ENCODE measurements at regions not wholly inside any gene's neighbourhood (a gene's known extent, or its start where the extent isn't known, plus 50 kb on each side); places are given as distances from the start of the nearest gene placed in this dataset.
"Not testable (repeated sequence)": the region's sequence is repeated elsewhere in the genome, so short reads cannot be mapped to it uniquely, and the experiment has no call there.

- H3K27ac ChIP-seq (ENCODE audit: low read depth in 2 of 2, low read length in 2 of 2): no peak overlapping the region
- no peaks in the 10 kb centered on the region for H3K9me3 ChIP-seq (ENCODE audit: control insufficient read depth in 2 of 3, insufficient read depth in 1 of 3, low read length in 3 of 3)
- H3K4me1 ChIP-seq (ENCODE audit: control insufficient read depth in 2 of 3, insufficient read depth in 2 of 3, low read depth in 1 of 3, low read length in 3 of 3): no peaks in the 10 kb centered on the region
- no peak overlapping the region for H3K9ac ChIP-seq (ENCODE audit: low read length in 3 of 3)
- H3K27me3 ChIP-seq (ENCODE audit: control insufficient read depth, insufficient read depth, low read length): no peaks in the 10 kb centered on the region
- H3K4me3 ChIP-seq (ENCODE audit: low read length in 3 of 3): no peak overlapping the region
- H3K36me3 ChIP-seq (ENCODE audit: control insufficient read depth in 2 of 3, insufficient read depth in 3 of 3, low read length in 3 of 3): no peaks in the 10 kb centered on the region
- TF ChIP-seq CTCF (IDR thresholded peaks at IDR 0.05; ENCODE audit: borderline replicate concordance, extremely low read depth, insufficient read depth): no peak
- no peak for DNase-seq
- intact Hi-C loops (cut with DNase I): no loop called here
- no peak for FAIRE-seq
These were observed 607.1 kb downstream of the ADCYAP1 start for GRCh38 chr18:1511619-1512311.

- H3K27me3 ChIP-seq (ENCODE audit: control insufficient read depth, insufficient read depth, low read length): no peaks in the 10 kb centered on the region
- no peak overlapping the region for H3K9ac ChIP-seq (ENCODE audit: low read length in 3 of 3)
- no peaks in the 10 kb centered on the region for H3K36me3 ChIP-seq (ENCODE audit: control insufficient read depth in 2 of 3, insufficient read depth in 3 of 3, low read length in 3 of 3)
- FAIRE-seq (no peak), DNase-seq (no peak)
- no peaks in the 10 kb centered on the region for H3K4me1 ChIP-seq (ENCODE audit: control insufficient read depth in 2 of 3, insufficient read depth in 2 of 3, low read depth in 1 of 3, low read length in 3 of 3)
- H3K4me3 ChIP-seq (ENCODE audit: low read length in 3 of 3): no peak overlapping the region
- intact Hi-C loops (cut with DNase I): no loop called here
- H3K9me3 ChIP-seq (ENCODE audit: control insufficient read depth in 2 of 3, insufficient read depth in 1 of 3, low read length in 3 of 3): no peaks in the 10 kb centered on the region
- H3K27ac ChIP-seq (ENCODE audit: low read depth in 2 of 2, low read length in 2 of 2): no peak overlapping the region
- TF ChIP-seq CTCF (IDR thresholded peaks at IDR 0.05; ENCODE audit: borderline replicate concordance, extremely low read depth, insufficient read depth): no peak
These were observed 608.8 kb downstream of the ADCYAP1 start for GRCh38 chr18:1513519-1513918.

GRCh38 chr18:1521588-1522248, 617.0 kb downstream of the ADCYAP1 start:
- intact Hi-C loops (cut with DNase I); H3K27ac ChIP-seq (ENCODE audit: low read depth in 2 of 2, low read length in 2 of 2); H3K4me3 ChIP-seq (ENCODE audit: low read length in 3 of 3); H3K27me3 ChIP-seq (ENCODE audit: control insufficient read depth, insufficient read depth, low read length); H3K9ac ChIP-seq (ENCODE audit: low read length in 3 of 3); H3K36me3 ChIP-seq (ENCODE audit: control insufficient read depth in 2 of 3, insufficient read depth in 3 of 3, low read length in 3 of 3); DNase-seq; H3K9me3 ChIP-seq (ENCODE audit: control insufficient read depth in 2 of 3, insufficient read depth in 1 of 3, low read length in 3 of 3); H3K4me1 ChIP-seq (ENCODE audit: control insufficient read depth in 2 of 3, insufficient read depth in 2 of 3, low read depth in 1 of 3, low read length in 3 of 3); FAIRE-seq: not testable (repeated sequence)

GRCh38 chr18:1522249-1522615, 617.6 kb downstream of the ADCYAP1 start:
- H3K27ac ChIP-seq (ENCODE audit: low read depth in 2 of 2, low read length in 2 of 2): no peak overlapping the region
- no peaks in the 10 kb centered on the region for H3K27me3 ChIP-seq (ENCODE audit: control insufficient read depth, insufficient read depth, low read length)
- H3K4me3 ChIP-seq (ENCODE audit: low read length in 3 of 3): no peak overlapping the region
- H3K9me3 ChIP-seq (ENCODE audit: control insufficient read depth in 2 of 3, insufficient read depth in 1 of 3, low read length in 3 of 3): peaks cover 0 to 2% (median 0%) of the 10 kb centered on the region in 3 donors
- no peak for FAIRE-seq
- DNase-seq: no peak
- no peaks in the 10 kb centered on the region for H3K36me3 ChIP-seq (ENCODE audit: control insufficient read depth in 2 of 3, insufficient read depth in 3 of 3, low read length in 3 of 3)
- no peak for TF ChIP-seq CTCF (IDR thresholded peaks at IDR 0.05; ENCODE audit: borderline replicate concordance, extremely low read depth, insufficient read depth)
- no peaks in the 10 kb centered on the region for H3K4me1 ChIP-seq (ENCODE audit: control insufficient read depth in 2 of 3, insufficient read depth in 2 of 3, low read depth in 1 of 3, low read length in 3 of 3)
- no peak overlapping the region for H3K9ac ChIP-seq (ENCODE audit: low read length in 3 of 3)
- intact Hi-C loops (cut with DNase I): no loop called here

Data from kidney (tissue), 13 donors.